ENCODE measurements at regions not wholly inside any gene's neighbourhood (a gene's known extent, or its start where the extent isn't known, plus 50 kb on each side); places are given as distances from the start of the nearest gene placed in this dataset.

- no peak for TF ChIP-seq CTCF (IDR thresholded peaks at IDR 0.05)
- no peak for TF ChIP-seq EZH2phosphoT487 (IDR thresholded peaks at IDR 0.05)
Observed at GRCh38 chr20:60424267-60424902, 466.2 kb downstream of the CDH26 start.
